Thoracic aorta (tissue), 2 donors: ENCODE measurements at regions not wholly inside any gene's neighbourhood (a gene's known extent, or its start where the extent isn't known, plus 50 kb on each side); places are given as distances from the start of the nearest gene placed in this dataset.

Source experiments
- ATAC-seq: fragments of 150-250 bp; one replicate; pipeline ENCODE4 v1.8.0; 2017; ENCODE audit warnings: low read depth; ENCODE audit not compliant: insufficient number of reproducible peaks, low FRiP score
- DNase-seq: peaks from one replicate; pipeline ENCODE4 v3.0.0-alpha.2; 2020; ENCODE audit warnings: low spot score
- H3K27ac ChIP-seq, 2 donors: fragments of 200-600 bp; sonication (generic); 1 replicate in 1 of 2; 2 replicates in 1 of 2; pipeline ENCODE4 v1.5.1; 2016; ENCODE audit warnings: mild to moderate bottlenecking in 2 of 2, moderate library complexity in 2 of 2
- H3K27me3 ChIP-seq: fragments of 200-600 bp; sonication (generic); replicated peaks from 2 replicates; pipeline ENCODE4 v1.6.0; 2016; ENCODE audit warnings: mild to moderate bottlenecking; ENCODE audit not compliant: insufficient read depth
- H3K36me3 ChIP-seq: fragments of 200-600 bp; sonication (generic); one replicate; pipeline ENCODE4 v1.5.1; 2016
- H3K4me1 ChIP-seq, 2 donors: fragments of 200-600 bp; sonication (generic); 1 replicate in 1 of 2; 2 replicates in 1 of 2; pipeline versions ENCODE4 v1.5.1 to v1.6.0; 2016; ENCODE audit warnings: low read depth in 2 of 2, mild to moderate bottlenecking in 1 of 2; ENCODE audit not compliant: control insufficient read depth in 1 of 2
- H3K4me3 ChIP-seq: fragments of 200-600 bp; sonication (generic); 2 replicates; pipeline ENCODE4 v1.5.1; 2016; ENCODE audit warnings: mild to moderate bottlenecking
- H3K9me3 ChIP-seq: fragments of 200-600 bp; sonication (generic); 2 replicates; pipeline ENCODE4 v1.5.1; 2016
- CTCF ChIP-seq: fragments of 200-600 bp; sonication (generic); IDR thresholded peaks from one replicate; pipeline ENCODE4 v1.5.1; 2019; ENCODE audit warnings: antibody characterized with exemption

DNA sequence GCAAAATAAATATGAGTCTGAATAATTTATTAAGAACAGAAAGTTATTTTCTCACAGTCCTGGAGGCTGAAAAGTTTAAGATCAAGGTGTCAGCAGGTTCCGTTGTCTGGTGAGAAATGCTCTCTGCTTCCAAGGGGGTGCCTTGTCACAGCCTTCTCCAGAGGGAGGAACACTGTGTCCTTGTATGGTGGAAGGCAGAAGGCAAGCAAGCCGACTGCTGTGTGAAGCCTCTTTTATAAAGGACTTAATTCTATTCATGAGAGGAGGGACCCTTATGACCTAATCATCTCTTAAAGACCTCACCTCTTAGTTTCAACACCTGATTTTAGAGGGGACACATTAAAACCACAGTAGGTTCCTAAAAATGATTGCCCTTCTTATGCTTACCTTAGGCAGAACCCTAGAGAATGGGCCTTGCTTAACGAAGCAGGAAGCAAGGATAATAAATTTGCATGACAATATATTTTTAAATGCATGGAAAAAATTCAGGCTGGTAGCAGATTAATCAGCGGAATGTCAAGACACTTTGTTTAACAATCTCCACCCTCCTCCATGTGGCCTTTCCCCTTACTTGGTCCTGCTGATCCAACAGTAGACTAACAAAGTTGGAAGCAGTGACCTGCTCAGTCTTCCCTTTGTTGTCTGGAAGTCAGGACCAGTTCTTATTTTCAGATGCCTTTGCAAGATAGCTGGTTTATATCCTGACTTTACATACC is 154.9 kb downstream of the DYRK2 start:
- H3K27me3 ChIP-seq = no peaks in the 10 kb centered on the region
- no peak for TF ChIP-seq CTCF
- peaks cover 11 to 18% of the 10 kb centered on the region in 2 donors for H3K4me1 ChIP-seq
- ATAC-seq (no peak), DNase-seq (no peak)
- H3K27ac ChIP-seq = no peak overlapping the region
- H3K9me3 ChIP-seq = no peaks in the 10 kb centered on the region
- H3K4me3 ChIP-seq = no peak overlapping the region
- no peaks in the 10 kb centered on the region for H3K36me3 ChIP-seq

- no peak overlapping the region for H3K4me3 ChIP-seq
- DNase-seq (no peak), ATAC-seq (no peak)
- H3K27me3 ChIP-seq = no peaks in the 10 kb centered on the region
- no peak for TF ChIP-seq CTCF
- no peaks in the 10 kb centered on the region for H3K9me3 ChIP-seq
- no peaks in the 10 kb centered on the region for H3K36me3 ChIP-seq
- no peak overlapping the region for H3K27ac ChIP-seq
- H3K4me1 ChIP-seq = peaks cover 5 to 11% of the 10 kb centered on the region in 2 donors
These were observed 155.6 kb downstream of the DYRK2 start for GRCh38 chr12:67804168-67804567.

- ATAC-seq (no peak), DNase-seq (no peak)
- Histone ChIP-seq H3K9me3 (no peaks in the 10 kb centered on the region), H3K36me3 (no peaks in the 10 kb centered on the region), H3K27me3 (no peaks in the 10 kb centered on the region), H3K27ac (peak overlapping the region in 1 of 2 donors; percentile 5), H3K4me3 (peak overlapping the region; percentile 48), H3K4me1 (peaks cover 5 to 9% of the 10 kb centered on the region in 2 donors)
- TF ChIP-seq CTCF = no peak
These were observed 159.3 kb downstream of the DYRK2 start for GRCh38 chr12:67807814-67808213.

GRCh38 chr12:67810166-67810565 is 161.6 kb downstream of the DYRK2 start:
- ATAC-seq (no peak), DNase-seq (no peak)
- no peak overlapping the region for H3K27ac ChIP-seq
- TF ChIP-seq CTCF = no peak
- H3K4me3 ChIP-seq = no peak overlapping the region
- no peaks in the 10 kb centered on the region for H3K36me3 ChIP-seq
- H3K4me1 ChIP-seq = peaks cover 5 to 9% of the 10 kb centered on the region in 2 donors
- H3K27me3 ChIP-seq = no peaks in the 10 kb centered on the region
- no peaks in the 10 kb centered on the region for H3K9me3 ChIP-seq

DNA sequence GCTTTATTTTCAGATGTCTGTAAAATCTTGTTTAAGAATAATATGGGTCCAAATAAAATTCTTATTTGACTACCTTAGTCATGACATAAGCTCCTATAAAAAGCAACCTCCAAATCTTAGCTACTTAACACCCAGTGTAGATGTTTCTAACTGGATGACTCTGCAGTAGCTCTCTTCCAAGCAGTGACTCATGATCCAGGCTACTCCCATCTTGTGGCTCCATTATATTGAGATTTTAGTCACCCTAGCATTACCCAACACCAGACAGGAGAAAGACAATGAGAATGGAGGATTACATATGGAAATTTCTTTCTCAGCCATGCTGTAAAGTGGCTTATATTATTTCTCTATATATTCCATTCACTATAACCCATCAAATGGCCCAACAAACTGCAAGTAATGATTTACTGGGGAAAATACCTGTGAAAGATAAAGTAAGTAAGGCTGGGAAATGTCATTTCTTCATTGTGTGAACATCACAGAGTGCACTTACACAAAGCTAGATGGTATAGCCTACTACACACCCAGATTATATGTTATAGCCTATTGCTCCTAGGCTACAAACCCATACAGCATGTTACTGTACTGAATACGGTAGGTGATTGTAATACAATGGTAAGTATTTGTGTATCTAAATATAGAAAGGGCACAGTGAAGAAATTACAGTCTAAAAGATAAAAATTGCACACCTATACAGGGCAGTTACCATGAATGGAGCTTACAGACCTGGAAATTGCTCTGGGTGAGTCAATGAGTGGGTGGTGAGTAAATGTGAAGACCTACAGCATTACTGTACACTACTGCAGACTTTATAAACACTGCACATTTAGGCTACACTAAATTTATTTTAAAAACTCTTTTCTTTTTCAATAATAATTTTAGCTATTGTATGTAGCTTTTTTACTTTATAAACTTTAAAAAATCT is 163.2 kb downstream of the DYRK2 start:
- no peaks in the 10 kb centered on the region for H3K27me3 ChIP-seq
- H3K4me1 ChIP-seq = peaks cover 5 to 9% of the 10 kb centered on the region in 2 donors
- H3K9me3 ChIP-seq = peaks cover 11% of the 10 kb centered on the region
- H3K4me3 ChIP-seq = no peak overlapping the region
- DNase-seq (no peak), ATAC-seq (no peak)
- TF ChIP-seq CTCF = no peak
- no peak overlapping the region for H3K27ac ChIP-seq
- no peaks in the 10 kb centered on the region for H3K36me3 ChIP-seq
